ENCODE measurements at regions not wholly inside any gene's neighbourhood (a gene's known extent, or its start where the extent isn't known, plus 50 kb on each side); places are given as distances from the start of the nearest gene placed in this dataset.

DNA sequence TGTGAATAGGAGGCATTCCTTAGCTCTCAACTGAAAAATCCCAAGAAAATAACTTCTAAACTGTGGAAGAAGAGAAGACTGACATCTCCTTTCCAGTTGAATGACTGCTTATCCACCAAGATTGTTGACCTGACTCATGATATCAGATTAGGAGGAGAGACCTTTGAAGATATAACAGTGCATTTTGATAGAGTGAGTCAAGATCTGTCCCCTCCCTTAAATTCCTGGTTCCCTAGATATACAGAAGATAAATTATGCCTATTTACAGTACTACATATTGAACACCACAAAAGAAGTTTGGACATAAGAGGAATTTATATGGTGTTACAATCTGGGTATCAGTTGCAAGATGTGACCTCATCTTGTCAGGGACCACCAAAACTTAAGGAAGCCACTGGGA lies 285.3 kb upstream of the ZSWIM2 start:
- no peak overlapping the region for H3K27ac Mint-ChIP-seq
- no peak for DNase-seq
- no peak for ATAC-seq (ENCODE audit: low read depth)
- no peaks in the 10 kb centered on the region for H3K27me3 Mint-ChIP-seq
- TF ChIP-seq, protein P1, sequence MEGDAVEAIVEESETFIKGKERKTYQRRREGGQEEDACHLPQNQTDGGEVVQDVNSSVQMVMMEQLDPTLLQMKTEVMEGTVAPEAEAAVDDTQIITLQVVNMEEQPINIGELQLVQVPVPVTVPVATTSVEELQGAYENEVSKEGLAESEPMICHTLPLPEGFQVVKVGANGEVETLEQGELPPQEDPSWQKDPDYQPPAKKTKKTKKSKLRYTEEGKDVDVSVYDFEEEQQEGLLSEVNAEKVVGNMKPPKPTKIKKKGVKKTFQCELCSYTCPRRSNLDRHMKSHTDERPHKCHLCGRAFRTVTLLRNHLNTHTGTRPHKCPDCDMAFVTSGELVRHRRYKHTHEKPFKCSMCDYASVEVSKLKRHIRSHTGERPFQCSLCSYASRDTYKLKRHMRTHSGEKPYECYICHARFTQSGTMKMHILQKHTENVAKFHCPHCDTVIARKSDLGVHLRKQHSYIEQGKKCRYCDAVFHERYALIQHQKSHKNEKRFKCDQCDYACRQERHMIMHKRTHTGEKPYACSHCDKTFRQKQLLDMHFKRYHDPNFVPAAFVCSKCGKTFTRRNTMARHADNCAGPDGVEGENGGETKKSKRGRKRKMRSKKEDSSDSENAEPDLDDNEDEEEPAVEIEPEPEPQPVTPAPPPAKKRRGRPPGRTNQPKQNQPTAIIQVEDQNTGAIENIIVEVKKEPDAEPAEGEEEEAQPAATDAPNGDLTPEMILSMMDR (IDR thresholded peaks at IDR 0.05): no peak
- no peak overlapping the region for H3K4me3 Mint-ChIP-seq
- POLR2A ChIA-PET: no interaction called here
- no peaks in the 10 kb centered on the region for H3K36me3 Mint-ChIP-seq (ENCODE audit: low read depth)
- no peaks in the 10 kb centered on the region for H3K9me3 Mint-ChIP-seq
- CTCF ChIA-PET: no interaction called here
- intact Hi-C loops (cut with micrococcal nuclease): no loop called here
- no peaks in the 10 kb centered on the region for H3K4me1 Mint-ChIP-seq

DNA sequence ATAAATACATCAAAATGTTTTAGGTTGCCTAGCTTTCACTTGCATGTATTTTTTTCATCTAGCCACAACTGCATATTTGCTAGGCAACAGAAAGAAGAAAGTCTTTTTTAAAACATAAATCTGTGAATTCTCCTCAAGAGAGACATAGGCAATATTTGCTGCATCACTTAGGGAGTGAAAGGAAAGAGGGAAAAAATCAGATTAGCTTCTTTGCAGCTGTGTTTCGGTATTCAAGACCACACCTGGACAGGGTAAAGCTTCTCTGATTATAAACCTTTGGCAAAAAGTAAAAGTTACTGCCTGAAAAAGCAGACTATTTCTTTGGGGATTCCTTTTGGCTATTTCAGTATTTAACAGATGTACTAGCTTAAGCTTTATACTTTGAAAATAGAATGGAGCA lies 280.9 kb upstream of the ZSWIM2 start:
- TF ChIP-seq, protein P1 (IDR thresholded peaks at IDR 0.05): no peak
- Mint-ChIP-seq H3K27ac (no peak overlapping the region), H3K4me1 (no peaks in the 10 kb centered on the region), H3K9me3 (no peaks in the 10 kb centered on the region), H3K36me3 (ENCODE audit: low read depth) (no peaks in the 10 kb centered on the region), H3K4me3 (no peak overlapping the region), H3K27me3 (no peaks in the 10 kb centered on the region)
- ChIA-PET POLR2A (no interaction called here), CTCF (no interaction called here)
- ATAC-seq (ENCODE audit: low read depth) (no peak), DNase-seq (no peak)
- intact Hi-C loops (cut with micrococcal nuclease): no loop called here

DNA sequence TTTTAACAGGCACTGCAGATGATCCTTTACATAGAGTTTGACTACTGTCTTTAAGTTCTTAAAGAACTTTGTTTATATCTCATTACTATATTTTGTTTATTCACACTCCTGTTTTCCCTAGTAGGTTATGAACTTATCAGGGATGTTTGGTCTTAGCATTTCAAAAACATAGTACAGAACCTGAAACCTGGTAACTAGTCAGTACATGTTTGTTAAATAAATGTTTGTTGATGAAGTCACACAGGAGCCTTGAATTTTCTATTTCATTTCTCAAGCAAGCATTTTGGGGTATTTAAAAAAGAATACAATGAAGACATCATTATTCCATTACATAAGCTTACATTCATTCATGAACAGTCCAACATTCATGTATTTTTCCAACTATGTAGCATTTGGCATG lies 280.3 kb upstream of the ZSWIM2 start:
- ATAC-seq (ENCODE audit: low read depth) (no peak), DNase-seq (no peak)
- Mint-ChIP-seq H3K9me3 (no peaks in the 10 kb centered on the region), H3K4me1 (no peaks in the 10 kb centered on the region), H3K36me3 (ENCODE audit: low read depth) (no peaks in the 10 kb centered on the region), H3K4me3 (no peak overlapping the region), H3K27ac (no peak overlapping the region), H3K27me3 (no peaks in the 10 kb centered on the region)
- CTCF ChIA-PET: no interaction called here
- POLR2A ChIA-PET: no interaction called here
- intact Hi-C loops (cut with micrococcal nuclease): no loop called here
- TF ChIP-seq, protein P1 (IDR thresholded peaks at IDR 0.05): no peak

DNA sequence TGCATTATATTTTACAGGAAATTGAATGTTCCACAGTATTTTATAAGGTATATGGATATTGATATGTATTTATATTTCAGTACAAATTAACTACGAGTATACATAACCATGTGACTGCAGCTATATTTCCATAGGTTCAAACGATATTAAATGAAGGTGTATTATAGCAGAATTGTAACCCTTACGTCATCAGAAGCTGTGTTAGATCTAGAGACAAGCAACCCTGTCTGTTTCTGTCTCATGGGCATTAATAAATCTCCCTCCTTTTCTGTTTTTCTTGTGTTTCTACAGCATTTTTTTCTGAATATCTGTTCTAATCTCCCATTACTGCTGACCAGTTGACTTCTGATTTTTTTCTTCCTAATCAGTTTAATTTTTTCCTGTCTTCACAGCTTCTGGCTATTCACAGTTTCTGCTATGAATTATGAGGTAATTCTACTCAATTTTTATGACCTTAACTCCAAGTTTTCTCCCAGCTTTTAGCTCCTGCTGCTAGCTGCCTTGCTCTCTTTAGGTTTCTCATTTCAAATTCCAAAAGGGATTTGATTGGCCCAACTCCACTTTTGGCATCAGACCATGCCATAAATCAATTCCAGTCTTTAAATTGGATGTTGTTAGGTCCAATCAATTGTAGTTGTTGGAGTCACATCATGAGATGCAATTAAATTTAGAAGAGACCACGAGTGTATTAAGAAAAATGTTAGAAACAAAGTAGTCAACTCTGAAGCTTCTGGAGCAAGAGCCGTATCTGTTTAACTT lies 277.5 kb upstream of the ZSWIM2 start:
- TF ChIP-seq, protein P1 (IDR thresholded peaks at IDR 0.05): no peak
- CTCF ChIA-PET: no interaction called here
- H3K36me3 Mint-ChIP-seq (ENCODE audit: low read depth): no peaks in the 10 kb centered on the region
- DNase-seq (no peak), ATAC-seq (ENCODE audit: low read depth) (no peak)
- no peak overlapping the region for H3K4me3 Mint-ChIP-seq
- no peaks in the 10 kb centered on the region for H3K9me3 Mint-ChIP-seq
- no peaks in the 10 kb centered on the region for H3K27me3 Mint-ChIP-seq
- intact Hi-C loops (cut with micrococcal nuclease): no loop called here
- H3K4me1 Mint-ChIP-seq: no peaks in the 10 kb centered on the region
- POLR2A ChIA-PET: no interaction called here
- H3K27ac Mint-ChIP-seq: no peak overlapping the region

DNA sequence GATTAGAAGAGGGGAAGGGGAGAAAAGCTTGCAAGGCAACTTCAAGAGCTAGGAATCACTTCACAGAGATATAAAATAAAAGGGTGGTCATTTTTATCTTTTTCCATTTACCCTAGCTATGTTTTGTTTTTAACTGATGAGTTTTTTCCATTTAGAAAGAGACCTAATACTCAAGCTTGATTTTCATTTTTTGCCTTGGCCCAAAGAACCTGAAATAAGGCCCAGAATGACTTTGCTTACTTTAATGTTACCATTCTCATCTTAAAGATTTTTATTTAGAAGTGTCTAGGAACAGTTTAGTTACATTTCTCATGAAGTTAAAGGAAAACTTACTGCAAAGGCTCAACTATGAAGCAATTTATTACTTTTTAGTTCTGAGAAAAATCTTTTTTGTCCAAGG lies 276.3 kb upstream of the ZSWIM2 start:
- H3K27ac Mint-ChIP-seq: no peak overlapping the region
- H3K9me3 Mint-ChIP-seq: no peaks in the 10 kb centered on the region
- DNase-seq (no peak), ATAC-seq (ENCODE audit: low read depth) (no peak)
- ChIA-PET POLR2A (no interaction called here), CTCF (no interaction called here)
- TF ChIP-seq, protein P1 (IDR thresholded peaks at IDR 0.05): no peak
- H3K4me3 Mint-ChIP-seq: no peak overlapping the region
- no peaks in the 10 kb centered on the region for H3K36me3 Mint-ChIP-seq (ENCODE audit: low read depth)
- H3K4me1 Mint-ChIP-seq: no peaks in the 10 kb centered on the region
- intact Hi-C loops (cut with micrococcal nuclease): no loop called here
- H3K27me3 Mint-ChIP-seq: no peaks in the 10 kb centered on the region
